Type B pancreatic cell (in vitro differentiated cells): ENCODE measurements at regions not wholly inside any gene's neighbourhood (a gene's known extent, or its start where the extent isn't known, plus 50 kb on each side); places are given as distances from the start of the nearest gene placed in this dataset.

Source experiments
- DNase-seq: peaks from one replicate; pipeline ENCODE4 v3.0.0; 2021; ENCODE audit warnings: mixed read lengths; ENCODE audit not compliant: unreplicated experiment; ENCODE audit errors: extremely low spot score
- H3K27ac Mint-ChIP-seq: 2 replicates; pipeline ENCODE4 v1.8.0; 2021; ENCODE audit warnings: mild to moderate bottlenecking, mixed read lengths
- H3K27me3 Mint-ChIP-seq: 2 replicates; pipeline ENCODE4 v1.8.0; 2021; ENCODE audit warnings: mixed read lengths
- H3K36me3 Mint-ChIP-seq: 2 replicates; pipeline ENCODE4 v1.8.0; 2021; ENCODE audit warnings: mixed read lengths
- H3K4me1 Mint-ChIP-seq: one replicate; pipeline ENCODE4 v1.8.0; 2021; ENCODE audit warnings: mixed read lengths; ENCODE audit not compliant: unreplicated experiment
- H3K4me3 Mint-ChIP-seq: 2 replicates; pipeline ENCODE4 v1.8.0; 2021; ENCODE audit warnings: mild to moderate bottlenecking, mixed read lengths
- H3K9me3 Mint-ChIP-seq: 2 replicates; pipeline ENCODE4 v1.8.0; 2021; ENCODE audit warnings: mixed read lengths
- TF ChIP-seq, protein P1 (sequence below): fragments of 200-600 bp; sonication (generic); conservative IDR thresholded peaks from 2 replicates; pipeline ENCODE4 v1.5.0; 2021; ENCODE audit warnings: antibody characterized with exemption, mild to moderate bottlenecking

DNA sequence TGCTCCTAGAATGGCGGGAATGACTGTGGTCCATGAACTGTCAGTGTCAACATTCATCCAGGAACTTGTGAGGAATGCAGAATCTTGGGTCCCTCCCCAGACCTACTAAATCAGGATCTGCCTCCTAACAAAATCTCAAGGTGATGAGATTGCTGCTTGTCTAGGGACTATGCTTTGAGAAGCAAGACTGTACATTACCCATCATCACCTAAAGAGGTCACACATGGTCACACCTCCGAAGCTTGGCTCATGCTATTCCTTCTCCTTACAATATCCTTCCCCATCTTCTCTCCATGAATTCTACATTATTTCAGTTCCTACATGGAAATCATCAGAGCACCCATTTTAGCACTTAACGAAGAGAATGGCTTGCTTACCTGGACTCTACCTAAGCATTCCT lies 102.3 kb upstream of the JARID2 start:
- no peaks in the 10 kb centered on the region for H3K27me3 Mint-ChIP-seq
- H3K4me1 Mint-ChIP-seq = peaks cover 14% of the 10 kb centered on the region
- TF ChIP-seq, protein P1, sequence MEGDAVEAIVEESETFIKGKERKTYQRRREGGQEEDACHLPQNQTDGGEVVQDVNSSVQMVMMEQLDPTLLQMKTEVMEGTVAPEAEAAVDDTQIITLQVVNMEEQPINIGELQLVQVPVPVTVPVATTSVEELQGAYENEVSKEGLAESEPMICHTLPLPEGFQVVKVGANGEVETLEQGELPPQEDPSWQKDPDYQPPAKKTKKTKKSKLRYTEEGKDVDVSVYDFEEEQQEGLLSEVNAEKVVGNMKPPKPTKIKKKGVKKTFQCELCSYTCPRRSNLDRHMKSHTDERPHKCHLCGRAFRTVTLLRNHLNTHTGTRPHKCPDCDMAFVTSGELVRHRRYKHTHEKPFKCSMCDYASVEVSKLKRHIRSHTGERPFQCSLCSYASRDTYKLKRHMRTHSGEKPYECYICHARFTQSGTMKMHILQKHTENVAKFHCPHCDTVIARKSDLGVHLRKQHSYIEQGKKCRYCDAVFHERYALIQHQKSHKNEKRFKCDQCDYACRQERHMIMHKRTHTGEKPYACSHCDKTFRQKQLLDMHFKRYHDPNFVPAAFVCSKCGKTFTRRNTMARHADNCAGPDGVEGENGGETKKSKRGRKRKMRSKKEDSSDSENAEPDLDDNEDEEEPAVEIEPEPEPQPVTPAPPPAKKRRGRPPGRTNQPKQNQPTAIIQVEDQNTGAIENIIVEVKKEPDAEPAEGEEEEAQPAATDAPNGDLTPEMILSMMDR = no peak
- H3K27ac Mint-ChIP-seq = no peak overlapping the region
- H3K9me3 Mint-ChIP-seq = no peaks in the 10 kb centered on the region
- no peak overlapping the region for H3K4me3 Mint-ChIP-seq
- no peak for DNase-seq
- H3K36me3 Mint-ChIP-seq = no peaks in the 10 kb centered on the region

DNA sequence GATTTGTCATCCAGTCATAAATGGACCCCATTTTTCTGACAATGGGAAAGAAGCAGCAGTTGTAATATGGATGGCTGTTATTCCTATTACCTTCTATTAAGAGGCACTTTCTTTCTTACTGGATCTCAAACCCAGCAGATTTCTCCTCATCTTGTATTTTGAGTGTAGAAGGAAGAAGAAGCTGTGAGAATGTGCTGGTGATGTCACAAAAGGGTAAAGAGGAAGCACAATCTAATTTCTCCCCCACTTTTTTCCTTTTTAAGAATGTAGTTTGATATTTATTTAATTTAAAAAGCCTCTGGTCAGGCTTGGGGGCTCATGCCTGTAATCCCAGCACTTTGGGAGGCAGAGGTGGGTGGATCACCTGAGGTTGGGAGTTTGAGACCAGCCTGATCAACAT lies 100.0 kb upstream of the JARID2 start:
- Mint-ChIP-seq H3K9me3 (no peaks in the 10 kb centered on the region), H3K27ac (no peak overlapping the region), H3K27me3 (no peaks in the 10 kb centered on the region), H3K4me1 (peaks cover 18% of the 10 kb centered on the region), H3K4me3 (no peak overlapping the region), H3K36me3 (no peaks in the 10 kb centered on the region)
- TF ChIP-seq, protein P1 = no peak
- DNase-seq = no peak

DNA sequence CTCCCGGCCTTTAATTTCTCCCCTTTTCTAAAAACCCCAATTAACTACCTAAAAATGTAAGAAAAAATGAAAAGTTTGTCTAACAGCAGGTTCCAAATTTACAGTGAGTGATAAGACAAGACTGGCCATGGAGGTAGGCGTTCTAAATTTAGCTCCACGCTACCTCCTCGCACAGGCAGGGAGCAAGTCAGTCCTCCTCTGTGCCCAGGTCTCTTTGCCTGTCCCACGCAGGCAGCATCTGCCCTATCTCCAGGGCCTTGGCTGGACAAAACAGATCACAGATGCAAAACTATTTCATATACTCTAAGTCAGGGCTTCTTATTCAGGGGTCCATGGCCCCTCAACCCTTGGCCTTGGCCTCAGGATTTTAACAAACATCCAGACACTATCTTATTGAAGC lies 98.0 kb upstream of the JARID2 start:
- H3K27me3 Mint-ChIP-seq = no peaks in the 10 kb centered on the region
- DNase-seq = no peak
- H3K36me3 Mint-ChIP-seq = no peaks in the 10 kb centered on the region
- no peaks in the 10 kb centered on the region for H3K9me3 Mint-ChIP-seq
- peak overlapping the region; percentile 88 for H3K27ac Mint-ChIP-seq
- H3K4me3 Mint-ChIP-seq = no peak overlapping the region
- TF ChIP-seq, protein P1 = no peak
- H3K4me1 Mint-ChIP-seq = peaks cover 19% of the 10 kb centered on the region

DNA sequence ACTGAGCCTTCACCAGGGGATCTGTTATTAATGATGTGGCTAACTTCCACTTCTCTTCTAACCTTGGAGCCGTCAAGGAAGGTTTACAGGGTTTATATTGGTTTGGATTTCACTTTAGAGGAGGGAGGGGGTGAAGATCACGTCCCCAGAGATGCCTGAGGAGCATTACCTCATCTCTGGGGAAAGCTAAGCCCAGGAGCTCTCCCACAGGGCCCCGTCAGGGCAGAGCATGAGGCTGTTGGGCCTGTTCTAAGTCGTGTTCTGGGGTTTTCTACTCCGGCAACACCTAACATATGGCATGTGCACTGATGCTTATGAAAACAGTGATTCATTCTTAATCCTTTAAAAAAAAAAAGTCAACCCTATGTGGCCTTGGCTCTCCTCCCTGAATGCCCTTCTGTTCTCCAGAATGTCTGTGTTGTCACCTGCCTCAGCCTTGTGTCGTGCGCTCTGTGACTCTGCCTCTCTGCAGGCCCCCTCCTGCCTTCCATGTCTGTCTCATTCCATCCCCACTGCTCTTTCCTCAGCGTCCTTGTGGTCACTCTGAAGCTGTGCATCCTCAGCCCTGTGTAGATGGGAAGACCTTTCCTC lies 97.4 kb upstream of the JARID2 start:
- Mint-ChIP-seq H3K9me3 (no peaks in the 10 kb centered on the region), H3K27me3 (no peaks in the 10 kb centered on the region), H3K4me1 (peaks cover 16% of the 10 kb centered on the region), H3K4me3 (no peak overlapping the region), H3K36me3 (no peaks in the 10 kb centered on the region), H3K27ac (peak overlapping the region; percentile 88)
- no peak for DNase-seq
- TF ChIP-seq, protein P1 = peak; percentile 40

DNA sequence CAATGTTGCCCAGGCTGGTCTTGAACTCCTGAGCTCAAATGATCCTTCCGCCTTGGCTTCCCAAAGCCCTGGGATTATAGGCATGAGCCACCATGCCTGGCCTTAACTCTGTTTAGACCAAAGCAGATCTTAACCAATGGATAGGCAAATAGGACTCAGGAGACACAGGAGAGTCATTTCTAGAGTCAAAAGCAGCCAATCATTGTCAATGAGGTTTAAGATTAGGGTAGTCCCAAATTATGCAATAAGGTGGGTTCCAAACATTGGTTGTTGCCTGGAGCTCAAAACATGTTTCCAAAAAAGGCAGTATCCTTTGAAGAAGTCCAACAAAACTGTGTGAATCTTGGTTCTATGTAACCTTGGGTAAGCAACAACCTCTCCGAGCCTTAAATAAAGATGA lies 95.7 kb upstream of the JARID2 start:
- TF ChIP-seq, protein P1 = no peak
- Mint-ChIP-seq H3K27ac (no peak overlapping the region), H3K36me3 (no peaks in the 10 kb centered on the region), H3K4me3 (no peak overlapping the region), H3K4me1 (peaks cover 16% of the 10 kb centered on the region), H3K27me3 (no peaks in the 10 kb centered on the region), H3K9me3 (no peaks in the 10 kb centered on the region)
- no peak for DNase-seq

DNA sequence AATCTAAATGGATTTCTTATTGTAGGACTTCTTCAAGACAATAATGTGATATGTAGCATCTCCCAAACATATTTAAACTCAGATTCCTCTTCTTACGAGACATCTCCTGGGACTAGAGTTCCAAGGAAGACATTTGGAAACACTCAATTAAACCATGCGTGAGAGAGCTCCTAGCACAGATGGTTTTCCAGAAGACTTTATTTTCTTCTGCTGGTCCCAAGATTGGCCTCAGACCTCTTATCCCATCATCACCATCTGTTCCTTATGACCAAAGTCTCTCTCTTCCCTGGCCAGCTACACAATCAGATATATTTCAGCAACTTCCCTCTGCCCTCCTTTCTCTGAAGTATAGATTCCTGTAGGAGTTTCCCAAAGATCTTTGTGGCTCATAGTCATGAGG lies 93.2 kb upstream of the JARID2 start:
- Mint-ChIP-seq H3K4me3 (no peak overlapping the region), H3K27me3 (no peaks in the 10 kb centered on the region), H3K4me1 (peaks cover 19% of the 10 kb centered on the region), H3K9me3 (no peaks in the 10 kb centered on the region), H3K27ac (no peak overlapping the region), H3K36me3 (no peaks in the 10 kb centered on the region)
- DNase-seq = no peak
- TF ChIP-seq, protein P1 = no peak
